ENCODE measurements at regions not wholly inside any gene's neighbourhood (a gene's known extent, or its start where the extent isn't known, plus 50 kb on each side); places are given as distances from the start of the nearest gene placed in this dataset.
"Not testable (repeated sequence)": the region's sequence is repeated elsewhere in the genome, so short reads cannot be mapped to it uniquely, and the experiment has no call there.

- not testable (repeated sequence) for DNase-seq, H3K4me3 ChIP-seq, H3K9me3 ChIP-seq, H3K27me3 ChIP-seq, H3K36me3 ChIP-seq
Observed at GRCh38 chr6:154938727-154939285, 56.3 kb upstream of the TIAM2 start.

DNA sequence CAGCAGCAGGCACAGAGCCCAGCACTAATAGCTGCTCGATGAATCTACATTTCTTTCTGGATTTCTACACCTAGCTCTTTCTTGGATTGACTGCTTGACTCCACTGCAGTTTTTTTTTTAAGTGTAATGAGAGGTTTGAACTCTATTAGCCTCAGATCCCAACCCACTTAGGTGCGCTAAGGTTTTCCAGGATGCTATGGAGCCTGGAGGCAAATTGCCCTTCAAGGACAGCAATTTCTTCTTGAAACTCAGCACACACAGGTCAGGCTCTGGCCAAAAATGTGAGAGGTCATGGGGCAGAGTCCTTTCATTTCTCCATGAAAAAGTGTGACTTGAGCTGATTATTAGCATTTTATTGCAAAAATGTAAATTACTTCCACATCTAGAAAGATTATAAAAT is 52.3 kb upstream of the TIAM2 start:
- DNase-seq, result no peak
- Histone ChIP-seq H3K27me3 (no peaks in the 10 kb centered on the region), H3K9me3 (no peaks in the 10 kb centered on the region), H3K4me3 (no peak overlapping the region), H3K36me3 (no peaks in the 10 kb centered on the region)

GRCh38 chr6:154945271-154945890 is 49.7 kb upstream of the TIAM2 start:
- DNase-seq, result no peak
- H3K36me3 ChIP-seq, result no peaks in the 10 kb centered on the region
- no peaks in the 10 kb centered on the region for H3K27me3 ChIP-seq
- no peaks in the 10 kb centered on the region for H3K9me3 ChIP-seq
- H3K4me3 ChIP-seq, result no peak overlapping the region

Measured in MG63 (cell line).